H1 (cell line): ENCODE measurements at regions not wholly inside any gene's neighbourhood (a gene's known extent, or its start where the extent isn't known, plus 50 kb on each side); places are given as distances from the start of the nearest gene placed in this dataset.

Experiments
- GTF2F1 ChIP-seq: IDR thresholded peaks from 2 replicates; pipeline ENCODE4 v1.6.1; 2012; ENCODE audit warnings: low read depth, low read length, improper control_type of control experiment, borderline replicate concordance
- HDAC2 ChIP-seq, 2 experiments: fragments of 300-600 bp in 1 of 2; sonication (generic) in 1 of 2; IDR thresholded peaks; 2 replicates each; pipeline ENCODE4 v1.6.1; 2011 to 2012; ENCODE audit warnings: low read depth in 2 of 2, low read length in 2 of 2, mild to moderate bottlenecking in 2 of 2, moderate library complexity in 2 of 2, borderline replicate concordance in 1 of 2, inconsistent platforms in 1 of 2
- JUND ChIP-seq: IDR thresholded peaks from 2 replicates; pipeline ENCODE4 v1.6.1; 2011; ENCODE audit warnings: mild to moderate bottlenecking, improper control_type of control experiment, low read length
- SAP30 ChIP-seq: fragments of 300-600 bp; sonication (generic); IDR thresholded peaks from 2 replicates; pipeline ENCODE4 v1.7.1; 2012; ENCODE audit warnings: low read length, moderate library complexity, mild to moderate bottlenecking, inconsistent platforms; ENCODE audit not compliant: insufficient read depth, insufficient replicate concordance
- TF ChIP-seq, protein P1 (sequence below): IDR thresholded peaks from 2 replicates; pipeline ENCODE4 v1.6.1; 2012; ENCODE audit warnings: low read length, inconsistent platforms

DNA sequence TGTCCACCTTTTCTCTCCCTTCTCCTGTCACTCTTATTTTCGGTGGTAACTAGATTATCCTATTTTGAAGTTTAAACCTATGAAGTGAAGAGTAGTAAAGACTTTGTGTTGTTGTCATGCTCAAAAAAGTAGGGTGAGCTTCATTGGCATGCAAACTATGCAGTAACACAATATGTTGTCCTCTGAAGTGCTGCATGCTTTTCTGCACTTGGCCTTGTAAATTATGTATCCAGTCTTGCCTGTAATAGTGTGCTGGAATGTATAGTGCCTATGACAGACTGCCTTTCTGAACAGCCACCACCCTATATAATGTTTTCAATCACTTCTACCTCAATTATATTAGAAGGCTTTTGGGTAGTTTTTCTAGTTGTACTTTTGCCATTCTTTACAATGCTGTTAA is 1198.2 kb upstream of the PCDH20 start (continued):
- TF ChIP-seq HDAC2 (IDR thresholded peaks at IDR 0.05; ENCODE audit: borderline replicate concordance in 1 of 2, low read depth in 2 of 2, low read length in 2 of 2) (no peak), GTF2F1 (no peak), SAP30 (no peak), JUND (no peak)
- TF ChIP-seq, protein P1, sequence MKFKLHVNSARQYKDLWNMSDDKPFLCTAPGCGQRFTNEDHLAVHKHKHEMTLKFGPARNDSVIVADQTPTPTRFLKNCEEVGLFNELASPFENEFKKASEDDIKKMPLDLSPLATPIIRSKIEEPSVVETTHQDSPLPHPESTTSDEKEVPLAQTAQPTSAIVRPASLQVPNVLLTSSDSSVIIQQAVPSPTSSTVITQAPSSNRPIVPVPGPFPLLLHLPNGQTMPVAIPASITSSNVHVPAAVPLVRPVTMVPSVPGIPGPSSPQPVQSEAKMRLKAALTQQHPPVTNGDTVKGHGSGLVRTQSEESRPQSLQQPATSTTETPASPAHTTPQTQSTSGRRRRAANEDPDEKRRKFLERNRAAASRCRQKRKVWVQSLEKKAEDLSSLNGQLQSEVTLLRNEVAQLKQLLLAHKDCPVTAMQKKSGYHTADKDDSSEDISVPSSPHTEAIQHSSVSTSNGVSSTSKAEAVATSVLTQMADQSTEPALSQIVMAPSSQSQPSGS, result no peak
- TF ChIP-seq, all 59 proteins: peak for 0
